Head of caudate nucleus (tissue), 42 donors: ENCODE measurements at regions not wholly inside any gene's neighbourhood (a gene's known extent, or its start where the extent isn't known, plus 50 kb on each side); places are given as distances from the start of the nearest gene placed in this dataset.
"Not testable (repeated sequence)": the region's sequence is repeated elsewhere in the genome, so short reads cannot be mapped to it uniquely, and the experiment has no call there.

Experiments used
- DNase-seq, 42 donors: peaks; one replicate each; pipeline versions ENCODE4 v3.0.0 to v3.0.0-alpha.2; 2020 to 2021; ENCODE audit warnings: mixed read lengths in 7 of 42
- intact Hi-C: fragments of 100-400 bp; cut with DNase I; formaldehyde crosslinking; loops from one replicate; pipeline ENCODE4 v1.15.0; 2022

- DNase-seq, intact Hi-C loops: not testable (repeated sequence)
Observed at GRCh38 chr2:111559301-111559700, 324.7 kb downstream of the ANAPC1 start.

DNA sequence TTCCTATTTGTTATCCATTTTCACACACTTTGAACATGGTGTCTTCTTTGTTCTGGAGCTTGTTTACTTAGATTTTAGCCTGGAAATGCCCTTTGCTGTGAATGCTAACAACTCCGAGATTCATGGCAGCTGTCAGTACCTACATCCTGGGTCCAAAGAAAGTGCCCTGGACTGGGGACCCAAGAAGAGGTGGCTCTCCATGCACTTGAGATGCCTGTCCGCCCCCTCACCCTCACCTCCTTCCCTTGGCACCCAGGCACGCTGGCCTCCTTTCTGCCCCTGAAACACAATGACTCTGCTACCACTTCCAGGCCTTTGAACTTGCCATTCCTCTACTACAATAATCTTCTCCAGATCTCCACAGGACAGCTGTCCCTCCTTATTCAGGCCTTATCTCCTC is 324.2 kb downstream of the ANAPC1 start:
- intact Hi-C loops, DNase-seq: not testable (repeated sequence)

GRCh38 chr2:111566068-111566467 is 317.9 kb downstream of the ANAPC1 start:
- intact Hi-C loops, result not testable (repeated sequence)
- DNase-seq, result peak in 35 of 42 donors; percentile 4 to 65 (median 32)

GRCh38 chr2:111567233-111567632 is 316.8 kb downstream of the ANAPC1 start:
- DNase-seq, intact Hi-C loops: not testable (repeated sequence)

GRCh38 chr2:111569356-111570199 is 314.4 kb downstream of the ANAPC1 start:
- intact Hi-C loops, DNase-seq: not testable (repeated sequence)

DNA sequence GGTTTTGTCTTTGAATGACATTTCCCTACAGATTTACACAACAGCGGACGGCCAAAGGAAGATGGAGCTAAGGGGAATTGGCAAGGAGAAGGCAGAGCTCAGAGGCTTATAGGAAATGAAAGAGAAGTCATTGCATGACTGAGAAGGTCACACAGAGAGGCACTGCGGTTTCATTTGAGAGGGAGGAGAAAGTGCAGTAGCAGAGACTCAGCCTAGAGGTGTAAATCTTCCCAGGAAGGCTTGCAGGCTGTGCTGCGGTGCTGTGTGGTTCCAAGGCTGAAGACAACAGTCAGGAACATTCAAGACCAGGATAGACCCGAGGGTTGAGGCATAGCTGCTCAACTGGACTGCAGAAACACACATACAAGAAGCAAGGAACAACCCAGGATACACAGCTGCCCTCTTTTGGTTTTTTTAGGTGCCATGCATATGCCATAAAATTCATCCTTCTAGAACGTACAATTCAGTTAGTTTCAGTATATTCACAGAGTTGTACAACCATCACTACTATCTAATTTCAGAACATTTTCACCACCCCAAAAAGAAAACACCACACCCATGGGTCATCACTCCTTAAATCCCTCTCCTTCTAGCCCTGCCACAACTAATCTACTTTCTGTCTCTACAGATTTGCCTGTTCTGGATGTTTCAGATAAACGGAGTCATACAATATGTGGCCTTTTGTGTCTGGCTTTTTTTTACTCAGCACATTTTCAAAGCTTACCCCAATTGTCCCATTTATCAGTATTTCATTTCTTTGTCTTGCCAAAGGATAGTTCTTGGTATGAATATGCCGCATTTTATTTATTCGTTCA is 313.5 kb downstream of the ANAPC1 start:
- intact Hi-C loops, DNase-seq: not testable (repeated sequence)

DNA sequence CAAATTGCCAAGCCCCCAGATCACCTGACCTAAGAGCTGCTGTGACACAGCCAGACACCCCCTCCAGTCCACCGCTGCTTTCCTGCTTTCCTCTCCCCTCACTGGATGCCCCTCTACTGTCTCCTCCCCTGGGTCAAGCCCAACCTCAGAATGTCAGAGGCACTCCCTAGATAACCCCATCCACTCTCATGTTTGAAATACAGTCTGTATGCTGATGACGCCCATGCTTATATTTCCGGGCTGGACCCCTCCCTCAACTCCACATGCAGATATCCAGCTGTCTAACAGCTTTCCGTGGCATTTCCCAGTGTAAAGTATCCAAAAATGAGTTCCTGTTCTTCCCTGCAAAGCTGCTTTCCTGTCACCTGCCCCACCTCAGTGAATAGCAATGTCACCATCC is 309.2 kb downstream of the ANAPC1 start:
- intact Hi-C loops, DNase-seq: not testable (repeated sequence)

GRCh38 chr2:111577154-111577885 is 306.7 kb downstream of the ANAPC1 start:
- DNase-seq, intact Hi-C loops: not testable (repeated sequence)

DNA sequence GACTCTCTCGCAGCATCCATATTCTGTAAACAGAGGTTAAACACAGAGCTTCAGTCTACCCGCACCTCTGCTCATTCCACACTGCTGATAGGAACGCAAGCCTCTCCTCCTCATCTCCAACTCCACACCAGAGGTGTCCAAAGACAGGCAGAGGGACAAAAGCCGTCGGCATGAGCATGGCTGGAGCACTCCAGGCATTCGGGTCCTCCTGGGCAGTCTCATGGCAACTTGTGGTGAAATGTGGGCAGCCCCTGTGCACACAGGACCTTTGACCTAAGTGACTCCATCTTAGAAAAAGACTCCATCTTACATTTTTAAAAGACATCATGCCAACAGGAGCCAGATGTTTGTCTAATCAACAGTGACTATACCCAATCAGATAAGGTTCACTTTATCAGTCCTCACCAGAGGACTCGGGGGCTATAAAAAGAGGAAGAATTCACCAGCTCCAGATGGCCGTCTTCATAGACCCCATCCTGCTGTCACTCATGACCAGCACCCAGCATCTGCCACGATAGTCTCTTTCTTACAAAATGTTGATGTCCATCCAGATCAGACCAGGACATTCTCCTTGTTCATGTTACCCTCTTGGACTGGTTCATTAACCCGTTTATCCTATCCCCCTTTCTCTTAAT is 304.4 kb downstream of the ANAPC1 start:
- DNase-seq, intact Hi-C loops: not testable (repeated sequence)

DNA sequence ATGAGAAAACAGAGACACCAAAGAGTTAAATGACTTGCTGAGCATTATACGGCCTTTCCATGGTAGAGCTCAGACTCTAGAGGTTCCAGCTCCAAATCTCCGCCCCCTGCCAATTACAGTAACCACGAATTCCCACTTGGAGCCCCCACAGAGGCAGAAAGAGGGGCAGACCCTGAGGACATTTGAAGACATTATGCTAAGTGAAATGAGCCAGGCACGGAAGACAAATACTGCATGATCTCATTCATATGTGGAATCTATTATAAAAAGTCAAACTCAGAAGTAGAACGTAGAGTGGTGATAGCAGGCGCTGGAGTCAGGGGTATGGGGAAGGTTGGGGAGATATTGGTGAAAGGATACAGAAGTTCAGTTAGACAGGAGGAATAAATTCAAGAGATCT is 303.4 kb downstream of the ANAPC1 start:
- intact Hi-C loops, DNase-seq: not testable (repeated sequence)

DNA sequence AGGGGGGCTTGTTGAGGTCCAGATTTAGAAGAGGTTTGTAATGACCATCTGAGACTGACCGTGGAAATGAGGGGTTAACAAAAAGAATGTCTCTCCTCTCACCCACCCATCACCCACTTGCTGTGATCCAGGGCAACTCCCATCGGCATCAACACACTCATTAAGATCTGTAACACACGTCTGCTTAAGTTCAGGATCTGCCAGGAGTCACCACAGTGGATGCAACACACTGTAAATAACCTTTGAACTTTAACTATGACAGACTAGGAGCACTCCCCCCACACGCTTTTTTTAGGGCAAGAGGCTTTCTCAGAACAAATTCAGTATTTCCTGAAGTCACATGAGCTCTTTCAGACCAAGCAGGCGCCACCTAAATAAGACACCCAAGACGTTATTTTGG is 301.9 kb downstream of the ANAPC1 start:
- DNase-seq, intact Hi-C loops: not testable (repeated sequence)

- intact Hi-C loops, DNase-seq: not testable (repeated sequence)
Observed at GRCh38 chr2:111583480-111583879, 300.5 kb downstream of the ANAPC1 start.

GRCh38 chr2:111584540-111584939 is 299.5 kb downstream of the ANAPC1 start:
- intact Hi-C loops, result not testable (repeated sequence)

DNA sequence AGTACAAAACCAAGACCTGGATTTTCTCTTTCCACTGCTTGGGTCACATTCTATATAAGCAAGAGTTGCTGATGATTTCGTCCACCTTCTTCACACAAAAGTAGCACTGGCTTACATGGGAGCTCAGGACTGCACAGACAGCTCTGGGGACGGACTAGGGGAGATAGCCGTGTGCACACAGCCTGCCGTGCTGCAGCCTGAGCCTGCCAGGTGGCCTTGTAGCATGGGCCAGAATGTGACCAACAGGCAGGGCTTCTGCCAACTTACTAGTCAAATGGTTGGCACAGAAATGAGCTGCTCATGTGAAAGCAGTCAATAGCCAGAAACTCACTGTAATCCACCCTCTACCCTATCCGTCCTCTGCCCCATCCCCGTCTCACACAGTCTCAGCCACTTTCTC is 299.0 kb downstream of the ANAPC1 start:
- intact Hi-C loops, DNase-seq: not testable (repeated sequence)

More at GRCh38 chr2:111584540-111584939, 299.5 kb downstream of the ANAPC1 start:
- not testable (repeated sequence) for DNase-seq

DNA sequence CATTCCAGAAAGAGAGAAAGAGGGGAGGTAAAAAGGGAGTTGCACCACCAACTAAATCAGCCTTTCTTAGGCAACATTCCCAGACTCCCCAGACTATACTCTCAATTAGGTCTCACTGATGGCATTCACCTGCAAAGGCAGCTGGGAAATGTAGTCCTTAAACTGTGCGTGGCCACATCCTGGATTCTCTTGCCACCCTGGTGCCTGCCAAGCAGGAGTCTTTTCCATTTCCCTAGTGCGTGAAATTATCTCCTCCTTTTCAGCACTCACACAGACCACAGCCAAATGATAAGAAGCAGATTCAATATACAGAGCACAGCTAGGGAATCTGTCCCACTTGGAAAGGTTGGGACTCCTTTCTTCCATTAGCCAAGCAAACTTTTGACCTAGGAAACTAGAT is 298.0 kb downstream of the ANAPC1 start:
- intact Hi-C loops, DNase-seq: not testable (repeated sequence)

DNA sequence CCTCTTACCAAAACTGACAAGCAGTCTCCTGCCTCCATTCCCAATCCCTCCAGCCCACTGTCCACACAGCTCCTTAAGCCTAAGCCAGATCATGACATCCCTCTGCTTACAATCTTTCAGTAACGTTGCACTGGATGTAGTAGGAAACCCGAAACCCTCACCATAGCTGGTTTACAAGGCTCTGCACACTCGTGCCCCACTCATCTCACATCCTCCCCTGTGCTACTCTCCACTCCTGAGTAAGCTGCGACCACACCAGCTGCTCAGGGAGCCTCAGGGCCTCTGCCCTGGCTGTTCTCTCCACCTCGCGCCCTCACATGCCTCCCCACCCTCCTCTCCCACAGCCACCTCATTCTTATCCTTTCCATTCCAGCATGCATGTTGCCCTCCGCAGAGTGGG is 288.9 kb downstream of the ANAPC1 start:
- intact Hi-C loops, DNase-seq: not testable (repeated sequence)

- intact Hi-C loops, result not testable (repeated sequence)
Observed at GRCh38 chr2:111596808-111597705, 286.9 kb downstream of the ANAPC1 start.

DNA sequence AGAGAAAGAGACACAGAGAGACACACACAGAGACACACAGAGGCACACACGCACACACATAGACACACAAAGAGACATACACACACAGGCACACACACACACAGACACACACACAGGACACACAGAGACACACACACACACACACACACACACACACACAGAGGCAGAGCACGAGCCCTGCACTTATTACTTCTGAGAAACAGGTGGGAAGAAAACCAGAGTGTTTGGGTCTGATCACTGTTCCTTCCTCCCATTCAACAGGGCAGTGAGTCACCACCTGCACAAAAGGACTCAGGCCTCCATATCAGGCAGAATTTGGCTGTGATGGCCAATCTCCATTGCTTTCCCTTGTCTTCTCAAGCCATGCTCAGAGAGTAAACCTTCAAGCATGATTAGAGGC is 285.0 kb downstream of the ANAPC1 start:
- DNase-seq, intact Hi-C loops: not testable (repeated sequence)

More at GRCh38 chr2:111596808-111597705, 286.9 kb downstream of the ANAPC1 start:
- not testable (repeated sequence) for DNase-seq
